ENCODE measurements at regions not wholly inside any gene's neighbourhood (a gene's known extent, or its start where the extent isn't known, plus 50 kb on each side); places are given as distances from the start of the nearest gene placed in this dataset.
"Not testable (repeated sequence)": the region's sequence is repeated elsewhere in the genome, so short reads cannot be mapped to it uniquely, and the experiment has no call there.

DNA sequence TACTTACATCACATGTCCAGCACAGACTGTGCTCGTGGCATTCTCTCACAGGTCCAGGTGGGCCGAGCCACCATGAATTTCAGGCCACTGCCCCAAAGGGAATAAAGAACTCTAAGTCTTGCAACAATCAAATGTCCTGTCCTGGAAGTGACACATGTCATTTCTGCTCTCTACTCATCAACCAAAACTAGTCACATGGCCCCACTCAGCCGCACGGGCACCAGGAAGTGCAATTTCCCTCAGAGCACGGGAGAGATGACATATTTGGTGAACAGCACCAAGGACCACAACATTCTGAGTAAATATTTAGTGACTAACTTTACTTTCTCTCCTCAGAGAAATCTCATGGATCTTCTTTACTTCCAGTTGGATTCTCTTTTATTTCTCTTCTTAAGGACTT is 131.1 kb upstream of the TUT7 start:
- no peak for DNase-seq (ENCODE audit: low read depth in 4 of 6, low spot score in 6 of 6)
- 100% methylated on average over 2 of the region's 5 CpGs for WGBS (ENCODE audit: insufficient coverage)
- H3K4me1 ChIP-seq (ENCODE audit: control insufficient read depth, insufficient read depth, low read length), result no peaks in the 10 kb centered on the region
- no peak overlapping the region for H3K27ac ChIP-seq (ENCODE audit: low read depth, low read length)
- H3K9me3 ChIP-seq (ENCODE audit: control insufficient read depth, insufficient read depth, low read length), result no peaks in the 10 kb centered on the region
- no peaks in the 10 kb centered on the region for H3K27me3 ChIP-seq (ENCODE audit: control insufficient read depth, insufficient read depth, low read length)
- no peaks in the 10 kb centered on the region for H3K36me3 ChIP-seq (ENCODE audit: control insufficient read depth, insufficient read depth, low read length)
- H3K4me3 ChIP-seq (ENCODE audit: low read depth, low read length), result no peak overlapping the region

- Histone ChIP-seq H3K27me3 (ENCODE audit: control insufficient read depth, insufficient read depth, low read length) (no peaks in the 10 kb centered on the region), H3K4me1 (ENCODE audit: control insufficient read depth, insufficient read depth, low read length) (no peaks in the 10 kb centered on the region), H3K27ac (ENCODE audit: low read depth, low read length) (no peak overlapping the region), H3K4me3 (ENCODE audit: low read depth, low read length) (no peak overlapping the region), H3K9me3 (ENCODE audit: control insufficient read depth, insufficient read depth, low read length) (no peaks in the 10 kb centered on the region), H3K36me3 (ENCODE audit: control insufficient read depth, insufficient read depth, low read length) (no peaks in the 10 kb centered on the region)
- DNase-seq (ENCODE audit: low read depth in 4 of 6, low spot score in 6 of 6), result no peak
Observed at GRCh38 chr9:86483496-86483895, 129.3 kb upstream of the TUT7 start.

DNA sequence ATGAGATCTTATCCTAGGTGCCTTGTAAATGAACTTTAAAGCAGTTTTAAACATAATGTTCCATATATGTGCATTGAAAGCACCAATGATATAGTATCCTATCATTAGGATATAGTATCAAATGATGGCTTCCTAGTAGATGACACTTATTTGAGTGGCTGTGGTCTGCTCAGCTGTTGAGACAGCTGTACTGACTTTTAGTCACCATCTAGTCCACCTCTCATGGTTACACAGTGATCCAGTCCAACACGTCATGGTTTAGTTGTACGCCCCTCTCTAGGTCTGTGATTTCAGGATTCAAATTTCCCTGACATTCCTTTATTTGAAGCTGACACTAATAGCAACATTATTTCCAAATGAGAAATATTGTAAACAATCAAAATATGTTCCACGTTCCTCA is 127.3 kb upstream of the TUT7 start:
- H3K4me1 ChIP-seq (ENCODE audit: control insufficient read depth, insufficient read depth, low read length), result no peaks in the 10 kb centered on the region
- H3K27ac ChIP-seq (ENCODE audit: low read depth, low read length), result no peak overlapping the region
- WGBS (ENCODE audit: insufficient coverage), result 100% methylated on average over 1 of the region's 3 CpGs
- H3K27me3 ChIP-seq (ENCODE audit: control insufficient read depth, insufficient read depth, low read length), result no peaks in the 10 kb centered on the region
- H3K36me3 ChIP-seq (ENCODE audit: control insufficient read depth, insufficient read depth, low read length), result no peaks in the 10 kb centered on the region
- no peak overlapping the region for H3K4me3 ChIP-seq (ENCODE audit: low read depth, low read length)
- no peak for DNase-seq (ENCODE audit: low read depth in 4 of 6, low spot score in 6 of 6)
- no peaks in the 10 kb centered on the region for H3K9me3 ChIP-seq (ENCODE audit: control insufficient read depth, insufficient read depth, low read length)

- not testable (repeated sequence) for H3K27ac ChIP-seq (ENCODE audit: low read depth, low read length); DNase-seq (ENCODE audit: low read depth in 4 of 6, low spot score in 6 of 6); H3K36me3 ChIP-seq (ENCODE audit: control insufficient read depth, insufficient read depth, low read length); H3K27me3 ChIP-seq (ENCODE audit: control insufficient read depth, insufficient read depth, low read length); H3K9me3 ChIP-seq (ENCODE audit: control insufficient read depth, insufficient read depth, low read length); H3K4me3 ChIP-seq (ENCODE audit: low read depth, low read length); H3K4me1 ChIP-seq (ENCODE audit: control insufficient read depth, insufficient read depth, low read length)
- WGBS (ENCODE audit: insufficient coverage), result no CpG with 5 or more reads among the region's 1 CpG
Observed at GRCh38 chr9:86475255-86475654, 121.0 kb upstream of the TUT7 start.

- no peaks in the 10 kb centered on the region for H3K4me1 ChIP-seq (ENCODE audit: control insufficient read depth, insufficient read depth, low read length)
- DNase-seq (ENCODE audit: low read depth in 4 of 6, low spot score in 6 of 6), result no peak
- H3K27me3 ChIP-seq (ENCODE audit: control insufficient read depth, insufficient read depth, low read length), result no peaks in the 10 kb centered on the region
- H3K4me3 ChIP-seq (ENCODE audit: low read depth, low read length), result no peak overlapping the region
- H3K27ac ChIP-seq (ENCODE audit: low read depth, low read length), result no peak overlapping the region
- H3K36me3 ChIP-seq (ENCODE audit: control insufficient read depth, insufficient read depth, low read length), result no peaks in the 10 kb centered on the region
- no peaks in the 10 kb centered on the region for H3K9me3 ChIP-seq (ENCODE audit: control insufficient read depth, insufficient read depth, low read length)
- 82% methylated on average over 6 of the region's 7 CpGs for WGBS (ENCODE audit: insufficient coverage)
Observed at GRCh38 chr9:86471171-86471815, 117.1 kb upstream of the TUT7 start.

GRCh38 chr9:86470326-86470725 is 116.1 kb upstream of the TUT7 start:
- Histone ChIP-seq H3K9me3 (ENCODE audit: control insufficient read depth, insufficient read depth, low read length) (no peaks in the 10 kb centered on the region), H3K4me1 (ENCODE audit: control insufficient read depth, insufficient read depth, low read length) (no peaks in the 10 kb centered on the region), H3K27me3 (ENCODE audit: control insufficient read depth, insufficient read depth, low read length) (no peaks in the 10 kb centered on the region), H3K4me3 (ENCODE audit: low read depth, low read length) (no peak overlapping the region), H3K27ac (ENCODE audit: low read depth, low read length) (no peak overlapping the region), H3K36me3 (ENCODE audit: control insufficient read depth, insufficient read depth, low read length) (no peaks in the 10 kb centered on the region)
- DNase-seq (ENCODE audit: low read depth in 4 of 6, low spot score in 6 of 6), result no peak
- WGBS (ENCODE audit: insufficient coverage), result no CpG with 5 or more reads among the region's 1 CpG

DNA sequence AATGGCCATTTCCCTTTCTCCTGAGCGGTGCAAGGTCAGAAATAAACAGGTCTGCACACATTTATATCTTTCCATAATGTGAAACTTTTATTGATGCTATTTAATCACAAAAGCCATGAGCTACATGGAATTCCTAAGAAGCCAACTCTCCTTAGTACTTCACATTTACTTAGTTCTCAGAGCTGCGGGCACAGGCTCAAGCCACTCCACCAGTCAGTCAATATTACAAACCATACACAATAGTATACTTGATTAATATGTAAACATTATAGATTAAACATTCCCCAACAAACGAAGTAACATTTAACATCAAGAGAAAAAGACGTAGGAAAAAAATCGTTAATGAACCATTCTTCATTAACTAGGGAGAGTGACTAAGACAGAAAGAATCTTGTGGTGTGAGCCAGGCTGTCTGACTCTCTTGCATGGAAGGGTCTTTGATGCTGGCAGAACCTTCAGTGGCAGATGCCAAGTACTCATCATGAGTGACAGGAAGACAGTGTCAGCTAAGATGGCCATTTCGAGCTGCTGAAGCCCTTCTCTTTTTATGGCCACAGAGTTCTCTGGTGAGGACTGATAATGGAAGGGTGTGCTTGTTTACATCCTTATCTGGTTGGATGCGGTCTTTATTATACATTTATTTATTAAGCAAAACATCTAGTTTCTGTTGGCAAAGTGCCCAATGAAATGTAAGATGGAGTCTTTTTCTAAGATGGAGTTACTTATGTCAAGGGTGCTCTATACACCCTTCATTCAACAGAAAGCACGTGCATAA is 115.5 kb upstream of the TUT7 start:
- Histone ChIP-seq H3K9me3 (ENCODE audit: control insufficient read depth, insufficient read depth, low read length) (no peaks in the 10 kb centered on the region), H3K4me1 (ENCODE audit: control insufficient read depth, insufficient read depth, low read length) (no peaks in the 10 kb centered on the region), H3K36me3 (ENCODE audit: control insufficient read depth, insufficient read depth, low read length) (no peaks in the 10 kb centered on the region), H3K27ac (ENCODE audit: low read depth, low read length) (no peak overlapping the region), H3K27me3 (ENCODE audit: control insufficient read depth, insufficient read depth, low read length) (no peaks in the 10 kb centered on the region), H3K4me3 (ENCODE audit: low read depth, low read length) (no peak overlapping the region)
- peak in 1 of 6 donors; percentile 43 for DNase-seq (ENCODE audit: low read depth in 4 of 6, low spot score in 6 of 6)
- 50% methylated on average over 1 of the region's 8 CpGs for whole genome bisulfite sequencing (ENCODE audit: insufficient coverage)

GRCh38 chr9:86464242-86464641 is 110.0 kb upstream of the TUT7 start:
- Histone ChIP-seq H3K9me3 (ENCODE audit: control insufficient read depth, insufficient read depth, low read length) (no peaks in the 10 kb centered on the region), H3K27ac (ENCODE audit: low read depth, low read length) (no peak overlapping the region), H3K36me3 (ENCODE audit: control insufficient read depth, insufficient read depth, low read length) (no peaks in the 10 kb centered on the region), H3K27me3 (ENCODE audit: control insufficient read depth, insufficient read depth, low read length) (no peaks in the 10 kb centered on the region), H3K4me1 (ENCODE audit: control insufficient read depth, insufficient read depth, low read length) (no peaks in the 10 kb centered on the region), H3K4me3 (ENCODE audit: low read depth, low read length) (no peak overlapping the region)
- no peak for DNase-seq (ENCODE audit: low read depth in 4 of 6, low spot score in 6 of 6)
- 62% methylated on average over 3 of the region's 3 CpGs for WGBS (ENCODE audit: insufficient coverage)

DNA sequence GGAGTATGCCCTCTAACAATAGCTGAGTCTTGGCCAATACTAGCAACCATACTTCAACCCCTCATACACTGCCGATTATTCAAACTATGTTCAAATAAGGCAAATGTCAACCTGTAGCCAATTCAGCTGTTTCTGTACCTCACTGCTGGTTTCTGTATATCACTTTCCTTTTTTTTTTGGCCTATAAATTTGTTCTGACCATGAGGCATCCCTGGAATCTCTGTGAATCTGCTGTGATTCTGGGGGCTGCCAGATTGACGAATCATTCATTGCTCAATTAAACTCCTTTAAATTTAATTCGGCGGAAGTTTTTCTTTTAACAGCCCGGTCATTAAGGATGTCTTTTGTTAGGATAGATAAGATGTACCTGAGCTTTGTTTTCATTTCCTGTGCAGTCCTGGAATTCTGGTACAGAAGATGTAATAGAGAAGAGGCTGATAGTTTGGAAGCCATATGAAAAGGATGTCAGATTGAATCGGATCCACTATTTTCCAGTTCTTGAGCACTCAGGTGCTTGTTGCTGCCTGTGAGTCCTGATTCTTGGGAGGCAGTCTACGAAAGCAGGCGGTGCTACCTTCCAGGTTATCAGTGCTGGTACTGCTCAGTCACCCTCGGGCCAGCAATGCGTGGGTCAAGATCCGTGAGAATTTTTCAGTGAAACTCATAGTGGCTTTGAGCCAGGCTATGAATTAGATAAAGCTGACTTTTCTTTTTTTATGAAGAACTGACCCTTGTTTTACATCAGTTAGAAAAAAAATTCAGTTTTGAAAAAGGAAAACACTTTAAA is 106.2 kb upstream of the TUT7 start:
- no peak overlapping the region for H3K4me3 ChIP-seq (ENCODE audit: low read depth, low read length)
- no peak overlapping the region for H3K27ac ChIP-seq (ENCODE audit: low read depth, low read length)
- no peaks in the 10 kb centered on the region for H3K36me3 ChIP-seq (ENCODE audit: control insufficient read depth, insufficient read depth, low read length)
- no peaks in the 10 kb centered on the region for H3K4me1 ChIP-seq (ENCODE audit: control insufficient read depth, insufficient read depth, low read length)
- WGBS (ENCODE audit: insufficient coverage), result 76% methylated on average over 6 of the region's 11 CpGs
- DNase-seq (ENCODE audit: low read depth in 4 of 6, low spot score in 6 of 6), result no peak
- H3K27me3 ChIP-seq (ENCODE audit: control insufficient read depth, insufficient read depth, low read length), result no peaks in the 10 kb centered on the region
- no peaks in the 10 kb centered on the region for H3K9me3 ChIP-seq (ENCODE audit: control insufficient read depth, insufficient read depth, low read length)
